ENCODE measurements at regions not wholly inside any gene's neighbourhood (a gene's known extent, or its start where the extent isn't known, plus 50 kb on each side); places are given as distances from the start of the nearest gene placed in this dataset.

DNA sequence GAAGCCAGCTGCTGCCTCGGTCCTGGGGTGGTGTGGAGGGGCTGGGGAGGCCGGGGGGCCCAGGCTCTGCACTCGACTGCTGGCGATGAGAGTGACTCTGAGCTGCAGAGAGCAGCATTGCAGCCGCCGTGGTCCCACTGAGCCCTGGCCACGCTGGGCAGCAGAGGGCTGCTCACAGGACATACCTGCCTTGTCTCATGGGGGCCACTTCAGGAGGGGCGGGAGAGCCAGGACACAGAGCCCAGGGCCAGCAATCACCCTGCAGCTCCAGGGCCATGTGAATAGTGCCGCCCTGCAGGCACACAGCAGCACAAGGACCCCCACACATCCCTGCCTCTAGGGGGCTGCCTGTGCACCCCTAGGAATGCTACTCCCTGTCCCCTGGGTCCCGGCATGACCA, 147.0 kb downstream of the CRYBB2 start:
- TF ChIP-seq, protein P1, sequence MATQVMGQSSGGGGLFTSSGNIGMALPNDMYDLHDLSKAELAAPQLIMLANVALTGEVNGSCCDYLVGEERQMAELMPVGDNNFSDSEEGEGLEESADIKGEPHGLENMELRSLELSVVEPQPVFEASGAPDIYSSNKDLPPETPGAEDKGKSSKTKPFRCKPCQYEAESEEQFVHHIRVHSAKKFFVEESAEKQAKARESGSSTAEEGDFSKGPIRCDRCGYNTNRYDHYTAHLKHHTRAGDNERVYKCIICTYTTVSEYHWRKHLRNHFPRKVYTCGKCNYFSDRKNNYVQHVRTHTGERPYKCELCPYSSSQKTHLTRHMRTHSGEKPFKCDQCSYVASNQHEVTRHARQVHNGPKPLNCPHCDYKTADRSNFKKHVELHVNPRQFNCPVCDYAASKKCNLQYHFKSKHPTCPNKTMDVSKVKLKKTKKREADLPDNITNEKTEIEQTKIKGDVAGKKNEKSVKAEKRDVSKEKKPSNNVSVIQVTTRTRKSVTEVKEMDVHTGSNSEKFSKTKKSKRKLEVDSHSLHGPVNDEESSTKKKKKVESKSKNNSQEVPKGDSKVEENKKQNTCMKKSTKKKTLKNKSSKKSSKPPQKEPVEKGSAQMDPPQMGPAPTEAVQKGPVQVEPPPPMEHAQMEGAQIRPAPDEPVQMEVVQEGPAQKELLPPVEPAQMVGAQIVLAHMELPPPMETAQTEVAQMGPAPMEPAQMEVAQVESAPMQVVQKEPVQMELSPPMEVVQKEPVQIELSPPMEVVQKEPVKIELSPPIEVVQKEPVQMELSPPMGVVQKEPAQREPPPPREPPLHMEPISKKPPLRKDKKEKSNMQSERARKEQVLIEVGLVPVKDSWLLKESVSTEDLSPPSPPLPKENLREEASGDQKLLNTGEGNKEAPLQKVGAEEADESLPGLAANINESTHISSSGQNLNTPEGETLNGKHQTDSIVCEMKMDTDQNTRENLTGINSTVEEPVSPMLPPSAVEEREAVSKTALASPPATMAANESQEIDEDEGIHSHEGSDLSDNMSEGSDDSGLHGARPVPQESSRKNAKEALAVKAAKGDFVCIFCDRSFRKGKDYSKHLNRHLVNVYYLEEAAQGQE (IDR thresholded peaks at IDR 0.05; ENCODE audit: borderline replicate concordance) = no peak
- TF ChIP-seq MXI1 (conservative IDR thresholded peaks at IDR 0.05; ENCODE audit: poor library complexity, severe bottlenecking) = no peak
- no peak for TF ChIP-seq EZH2 (IDR thresholded peaks at IDR 0.05; ENCODE audit: borderline replicate concordance, insufficient read depth, low read length, poor library complexity, severe bottlenecking)
- TF ChIP-seq, protein P2, sequence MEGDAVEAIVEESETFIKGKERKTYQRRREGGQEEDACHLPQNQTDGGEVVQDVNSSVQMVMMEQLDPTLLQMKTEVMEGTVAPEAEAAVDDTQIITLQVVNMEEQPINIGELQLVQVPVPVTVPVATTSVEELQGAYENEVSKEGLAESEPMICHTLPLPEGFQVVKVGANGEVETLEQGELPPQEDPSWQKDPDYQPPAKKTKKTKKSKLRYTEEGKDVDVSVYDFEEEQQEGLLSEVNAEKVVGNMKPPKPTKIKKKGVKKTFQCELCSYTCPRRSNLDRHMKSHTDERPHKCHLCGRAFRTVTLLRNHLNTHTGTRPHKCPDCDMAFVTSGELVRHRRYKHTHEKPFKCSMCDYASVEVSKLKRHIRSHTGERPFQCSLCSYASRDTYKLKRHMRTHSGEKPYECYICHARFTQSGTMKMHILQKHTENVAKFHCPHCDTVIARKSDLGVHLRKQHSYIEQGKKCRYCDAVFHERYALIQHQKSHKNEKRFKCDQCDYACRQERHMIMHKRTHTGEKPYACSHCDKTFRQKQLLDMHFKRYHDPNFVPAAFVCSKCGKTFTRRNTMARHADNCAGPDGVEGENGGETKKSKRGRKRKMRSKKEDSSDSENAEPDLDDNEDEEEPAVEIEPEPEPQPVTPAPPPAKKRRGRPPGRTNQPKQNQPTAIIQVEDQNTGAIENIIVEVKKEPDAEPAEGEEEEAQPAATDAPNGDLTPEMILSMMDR (IDR thresholded peaks at IDR 0.05; ENCODE audit: poor library complexity, severe bottlenecking) = no peak
- TF ChIP-seq EP300 (conservative IDR thresholded peaks at IDR 0.05; ENCODE audit: poor library complexity, severe bottlenecking) = no peak
- TF ChIP-seq POLR2AphosphoS5 (IDR thresholded peaks at IDR 0.05) = no peak
- TF ChIP-seq RAD21 (conservative IDR thresholded peaks at IDR 0.05) = no peak
